Activated CD4-positive, alpha-beta memory T cell treated with anti-CD3 and anti-CD28 coated beads, Interleukin-2, amount 10 ng/mL, durations not matched to agents 7 days and 5 days (primary cell): ENCODE measurements at regions not wholly inside any gene's neighbourhood (a gene's known extent, or its start where the extent isn't known, plus 50 kb on each side); places are given as distances from the start of the nearest gene placed in this dataset.

Experiments used
- CTCF ChIA-PET: fragments of 350-600 bp; sonication (Branson Sonifier 250); formaldehyde crosslinking; loops from one replicate; lab custom pipeline; 2021; ENCODE audit warnings: antibody characterized with exemption, inconsistent platforms; lab: Charles Lee
- POLR2A ChIA-PET: fragments of 350-600 bp; sonication (Branson Sonifier 250); formaldehyde crosslinking; loops from one replicate; lab custom pipeline; 2021; ENCODE audit warnings: antibody characterized with exemption; lab: Charles Lee
- DNase-seq: peaks from one replicate; pipeline ENCODE4 v3.0.0-alpha.2; 2020
- H3K27ac Mint-ChIP-seq: one replicate; pipeline ENCODE4 v1.8.0; 2021; ENCODE audit warnings: mild to moderate bottlenecking, mixed read lengths
- H3K27me3 Mint-ChIP-seq: one replicate; pipeline ENCODE4 v1.8.0; 2021; ENCODE audit warnings: mixed read lengths
- H3K36me3 Mint-ChIP-seq: one replicate; pipeline ENCODE4 v1.8.0; 2021; ENCODE audit warnings: low read depth, mixed read lengths
- H3K4me1 Mint-ChIP-seq: one replicate; pipeline ENCODE4 v1.8.0; 2021; ENCODE audit warnings: mixed read lengths
- H3K4me3 Mint-ChIP-seq: one replicate; pipeline ENCODE4 v1.8.0; 2021; ENCODE audit warnings: mild to moderate bottlenecking, mixed read lengths
- H3K9me3 Mint-ChIP-seq: one replicate; pipeline ENCODE4 v1.8.0; 2021; ENCODE audit warnings: mixed read lengths

DNA sequence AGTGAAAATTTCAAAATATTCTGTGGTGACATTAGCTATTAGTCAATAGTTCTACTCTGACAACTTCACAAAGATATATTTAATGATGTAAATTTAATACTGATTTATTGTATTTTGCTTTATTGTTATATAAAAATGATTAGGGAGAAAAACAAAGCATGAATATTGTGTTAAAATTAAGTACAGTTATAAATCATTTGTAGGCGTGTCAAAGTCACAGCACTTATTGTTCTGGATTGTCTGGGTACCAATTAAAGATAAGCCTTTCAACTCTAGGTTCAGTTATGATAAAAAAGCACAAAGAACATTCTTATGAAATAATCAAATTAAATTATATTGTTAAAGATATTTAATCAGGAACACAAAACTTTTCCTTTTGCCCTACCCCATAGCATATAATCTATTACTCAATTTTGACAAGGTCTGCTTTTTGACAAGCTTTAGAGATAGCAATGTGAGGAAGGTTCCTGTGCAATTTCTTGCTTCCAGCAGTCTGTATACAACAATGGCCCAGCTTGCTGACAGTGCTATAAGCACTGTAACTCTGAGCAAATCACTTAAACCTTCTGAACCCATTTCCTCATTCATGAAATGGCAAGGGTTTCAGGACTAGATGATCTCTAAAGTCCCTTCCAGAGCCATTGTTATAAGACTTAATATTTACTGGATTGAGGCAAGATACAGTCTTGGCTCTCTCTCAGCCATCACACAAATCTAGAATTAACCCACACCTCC, 910.3 kb upstream of the LCORL start:
- Mint-ChIP-seq H3K36me3 (no peaks in the 10 kb centered on the region), H3K4me1 (no peaks in the 10 kb centered on the region), H3K27me3 (no peaks in the 10 kb centered on the region), H3K27ac (no peak overlapping the region), H3K9me3 (peaks cover 3% of the 10 kb centered on the region), H3K4me3 (no peak overlapping the region)
- DNase-seq, result no peak
- ChIA-PET CTCF (no interaction called here), POLR2A (no interaction called here)

DNA sequence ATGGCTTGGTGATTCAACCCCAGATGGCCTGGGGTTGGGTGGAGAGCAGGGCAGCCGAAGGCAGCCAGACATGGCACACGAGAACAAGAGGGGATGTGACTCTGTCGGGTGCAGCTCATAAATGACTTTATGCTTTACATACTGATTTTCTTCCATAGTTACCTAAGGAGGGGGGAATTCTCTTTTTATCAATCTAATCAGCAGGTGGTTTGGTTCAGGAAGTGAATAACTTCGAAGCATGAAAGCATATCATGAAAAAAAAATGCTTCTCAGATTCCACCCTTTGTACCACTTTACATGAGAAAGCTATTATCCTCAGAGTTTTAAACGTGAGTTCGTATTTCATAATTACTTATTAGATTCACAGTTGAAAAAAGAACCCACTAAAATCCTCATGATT, 908.9 kb upstream of the LCORL start:
- Mint-ChIP-seq H3K4me1 (no peaks in the 10 kb centered on the region), H3K27ac (no peak overlapping the region), H3K4me3 (no peak overlapping the region), H3K36me3 (no peaks in the 10 kb centered on the region), H3K9me3 (no peaks in the 10 kb centered on the region), H3K27me3 (no peaks in the 10 kb centered on the region)
- POLR2A ChIA-PET, result no interaction called here
- CTCF ChIA-PET, result no interaction called here
- no peak for DNase-seq

DNA sequence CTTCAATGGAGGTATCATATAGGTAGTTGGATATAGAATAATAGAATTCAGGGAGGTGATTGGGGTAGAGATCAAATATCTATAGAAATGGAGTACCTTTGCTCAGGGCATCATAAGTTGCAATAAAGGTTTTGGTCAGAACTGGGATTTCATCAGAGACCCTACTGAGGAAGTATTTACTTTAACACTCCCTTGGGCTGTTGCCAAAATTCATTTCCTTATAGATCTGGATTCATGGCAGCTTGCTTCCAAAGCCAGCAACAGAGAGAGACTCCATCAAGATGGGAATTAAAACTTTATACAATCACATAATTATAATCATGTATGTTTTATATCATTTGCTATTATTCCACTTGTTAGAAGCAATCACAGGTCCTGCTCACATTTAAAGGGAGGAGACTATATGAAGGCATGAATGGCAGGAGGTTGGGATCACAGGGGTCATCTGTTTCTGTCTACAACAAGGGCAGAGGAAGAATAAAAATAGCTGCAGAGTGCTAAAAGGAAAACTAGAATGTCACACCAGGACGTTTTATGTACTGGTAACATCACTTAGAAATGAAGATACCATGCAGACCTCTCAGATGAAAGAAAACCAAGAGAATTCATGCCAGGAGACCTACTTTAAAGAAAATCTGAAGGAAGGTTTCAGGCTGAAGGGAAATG, 902.1 kb upstream of the LCORL start:
- ChIA-PET CTCF (no interaction called here), POLR2A (no interaction called here)
- no peak for DNase-seq
- H3K27me3 Mint-ChIP-seq, result no peaks in the 10 kb centered on the region
- H3K27ac Mint-ChIP-seq, result no peak overlapping the region
- no peaks in the 10 kb centered on the region for H3K4me1 Mint-ChIP-seq
- peaks cover 4% of the 10 kb centered on the region for H3K9me3 Mint-ChIP-seq
- H3K36me3 Mint-ChIP-seq, result no peaks in the 10 kb centered on the region
- H3K4me3 Mint-ChIP-seq, result no peak overlapping the region

DNA sequence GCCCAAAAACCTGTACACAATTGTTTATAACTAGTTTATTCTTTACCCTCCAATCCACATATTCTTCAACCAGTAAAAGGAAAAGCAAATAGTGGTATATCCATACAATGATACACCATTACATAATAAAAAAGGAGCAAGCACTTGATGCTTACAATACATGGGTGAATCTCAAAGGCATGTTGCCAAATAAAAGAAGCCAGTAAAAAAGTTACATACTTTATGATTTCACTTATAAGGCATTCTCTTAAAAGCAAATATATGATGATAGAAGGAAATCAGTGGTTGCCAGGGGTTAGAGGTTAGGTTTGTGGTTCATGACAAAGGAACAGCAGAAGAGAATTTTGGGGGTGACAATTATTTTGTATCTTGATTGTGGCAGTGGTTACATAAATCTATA, 896.1 kb upstream of the LCORL start:
- H3K27ac Mint-ChIP-seq, result no peak overlapping the region
- no peak overlapping the region for H3K4me3 Mint-ChIP-seq
- no peaks in the 10 kb centered on the region for H3K4me1 Mint-ChIP-seq
- peaks cover 6% of the 10 kb centered on the region for H3K9me3 Mint-ChIP-seq
- CTCF ChIA-PET, result no interaction called here
- no peak for DNase-seq
- POLR2A ChIA-PET, result no interaction called here
- H3K36me3 Mint-ChIP-seq, result no peaks in the 10 kb centered on the region
- no peaks in the 10 kb centered on the region for H3K27me3 Mint-ChIP-seq

DNA sequence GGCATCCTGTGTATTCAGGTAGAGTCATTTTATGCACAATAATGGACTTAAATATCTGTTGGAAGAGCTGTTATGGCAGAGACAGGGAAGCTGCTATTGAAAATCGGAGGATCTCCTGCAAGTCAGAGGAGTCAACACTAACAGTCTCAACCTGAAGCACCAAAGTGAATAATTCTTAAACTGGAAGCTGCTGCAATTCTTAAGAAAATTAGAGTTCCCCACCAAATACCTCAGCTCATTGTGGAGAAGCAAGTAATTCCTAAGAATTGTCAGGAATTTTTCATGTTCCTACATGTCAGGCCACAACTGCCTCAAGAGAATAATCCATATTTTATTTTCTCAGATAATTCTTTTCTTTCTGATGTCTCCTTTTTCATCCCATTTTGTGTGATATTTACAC, 892.6 kb upstream of the LCORL start:
- peaks cover 12% of the 10 kb centered on the region for H3K9me3 Mint-ChIP-seq
- no peak overlapping the region for H3K27ac Mint-ChIP-seq
- no peak overlapping the region for H3K4me3 Mint-ChIP-seq
- no peaks in the 10 kb centered on the region for H3K27me3 Mint-ChIP-seq
- CTCF ChIA-PET, result no interaction called here
- no peak for DNase-seq
- no peaks in the 10 kb centered on the region for H3K4me1 Mint-ChIP-seq
- POLR2A ChIA-PET, result no interaction called here
- H3K36me3 Mint-ChIP-seq, result no peaks in the 10 kb centered on the region

DNA sequence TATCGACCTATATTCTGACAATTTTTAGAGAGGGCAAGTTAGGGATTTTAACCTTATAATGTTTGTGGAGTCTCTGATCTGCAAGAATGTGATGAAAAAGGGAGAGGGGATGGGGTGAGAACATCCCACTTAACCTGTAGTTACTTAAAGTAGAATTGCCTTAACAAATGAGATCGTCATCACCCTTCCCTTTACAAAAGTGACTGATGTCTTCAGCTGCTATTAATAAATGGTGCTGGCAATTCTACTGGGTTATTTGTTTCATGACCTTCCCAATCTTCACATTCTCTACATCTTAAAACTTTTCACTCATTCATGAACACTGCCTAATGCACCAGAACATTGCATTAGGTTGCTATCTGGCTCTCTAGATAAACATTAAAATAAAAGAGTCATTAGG, 873.4 kb upstream of the LCORL start:
- ChIA-PET CTCF (no interaction called here), POLR2A (no interaction called here)
- no peaks in the 10 kb centered on the region for H3K36me3 Mint-ChIP-seq
- DNase-seq, result no peak
- H3K4me1 Mint-ChIP-seq, result no peaks in the 10 kb centered on the region
- H3K4me3 Mint-ChIP-seq, result no peak overlapping the region
- H3K27me3 Mint-ChIP-seq, result no peaks in the 10 kb centered on the region
- peaks cover 4% of the 10 kb centered on the region for H3K9me3 Mint-ChIP-seq
- no peak overlapping the region for H3K27ac Mint-ChIP-seq

DNA sequence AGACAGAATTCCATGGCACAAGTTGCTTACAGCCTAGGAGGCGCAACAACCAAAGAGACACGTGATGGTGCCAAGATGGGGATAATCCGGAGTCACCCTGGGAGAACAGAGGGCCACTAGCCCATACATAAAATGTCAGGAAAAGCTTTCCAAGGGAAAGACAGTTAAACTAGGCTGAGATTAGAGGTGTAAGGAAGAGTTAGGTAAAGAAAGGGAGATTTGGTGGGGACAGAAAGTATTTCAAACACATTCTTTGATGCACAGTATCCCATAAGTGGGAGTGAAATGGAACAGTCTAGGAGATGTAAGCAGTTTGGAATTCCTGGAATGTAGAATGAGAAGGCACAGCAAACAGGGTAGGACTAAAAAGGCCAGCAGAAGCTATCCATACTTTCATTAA, 860.9 kb upstream of the LCORL start:
- POLR2A ChIA-PET, result no interaction called here
- no peaks in the 10 kb centered on the region for H3K36me3 Mint-ChIP-seq
- no peaks in the 10 kb centered on the region for H3K4me1 Mint-ChIP-seq
- no peak for DNase-seq
- peaks cover 5% of the 10 kb centered on the region for H3K9me3 Mint-ChIP-seq
- CTCF ChIA-PET, result no interaction called here
- no peaks in the 10 kb centered on the region for H3K27me3 Mint-ChIP-seq
- H3K4me3 Mint-ChIP-seq, result no peak overlapping the region
- no peak overlapping the region for H3K27ac Mint-ChIP-seq

DNA sequence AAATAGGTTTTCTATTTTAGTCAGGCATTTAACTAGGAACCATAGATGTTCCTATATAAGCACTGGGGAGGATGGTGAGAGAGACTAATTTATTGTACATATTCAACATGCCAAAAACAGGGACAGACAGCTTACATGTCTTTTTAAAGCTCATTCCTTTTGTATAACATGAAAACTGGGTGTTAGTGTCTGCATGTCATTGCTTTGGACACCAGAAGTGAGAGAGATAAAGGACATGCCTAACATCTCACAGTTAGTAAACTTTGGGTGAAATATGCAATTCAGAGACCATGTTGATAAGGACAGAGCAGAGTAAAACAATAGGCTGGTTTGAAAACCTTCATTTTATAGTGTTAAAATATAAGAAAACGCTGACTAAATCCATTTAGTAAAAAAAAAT, 860.0 kb upstream of the LCORL start:
- Mint-ChIP-seq H3K4me3 (no peak overlapping the region), H3K4me1 (no peaks in the 10 kb centered on the region), H3K36me3 (no peaks in the 10 kb centered on the region), H3K27ac (no peak overlapping the region), H3K27me3 (no peaks in the 10 kb centered on the region), H3K9me3 (peaks cover 5% of the 10 kb centered on the region)
- ChIA-PET POLR2A (no interaction called here), CTCF (no interaction called here)
- no peak for DNase-seq

DNA sequence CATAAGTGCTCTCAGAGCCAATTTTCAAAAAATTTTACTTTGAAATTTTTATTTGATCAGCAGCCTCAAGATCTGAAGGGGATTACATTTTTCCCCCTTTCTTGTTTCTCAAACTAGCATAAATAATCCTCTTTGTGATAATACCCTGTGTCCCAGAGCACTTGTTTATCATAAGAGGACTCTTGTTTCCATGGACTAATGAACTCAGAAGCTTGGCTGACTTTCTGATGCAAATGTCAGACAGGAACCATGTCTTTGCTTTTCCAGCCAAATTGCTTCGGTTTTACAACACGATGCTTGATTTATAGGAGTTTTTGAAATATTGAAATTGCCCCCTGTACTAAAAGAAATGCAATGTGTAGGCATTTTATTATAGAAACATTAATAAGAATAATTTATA, 859.3 kb upstream of the LCORL start:
- H3K4me1 Mint-ChIP-seq, result no peaks in the 10 kb centered on the region
- H3K27ac Mint-ChIP-seq, result no peak overlapping the region
- CTCF ChIA-PET, result no interaction called here
- peaks cover 5% of the 10 kb centered on the region for H3K9me3 Mint-ChIP-seq
- POLR2A ChIA-PET, result no interaction called here
- no peaks in the 10 kb centered on the region for H3K36me3 Mint-ChIP-seq
- no peaks in the 10 kb centered on the region for H3K27me3 Mint-ChIP-seq
- DNase-seq, result no peak
- H3K4me3 Mint-ChIP-seq, result no peak overlapping the region

DNA sequence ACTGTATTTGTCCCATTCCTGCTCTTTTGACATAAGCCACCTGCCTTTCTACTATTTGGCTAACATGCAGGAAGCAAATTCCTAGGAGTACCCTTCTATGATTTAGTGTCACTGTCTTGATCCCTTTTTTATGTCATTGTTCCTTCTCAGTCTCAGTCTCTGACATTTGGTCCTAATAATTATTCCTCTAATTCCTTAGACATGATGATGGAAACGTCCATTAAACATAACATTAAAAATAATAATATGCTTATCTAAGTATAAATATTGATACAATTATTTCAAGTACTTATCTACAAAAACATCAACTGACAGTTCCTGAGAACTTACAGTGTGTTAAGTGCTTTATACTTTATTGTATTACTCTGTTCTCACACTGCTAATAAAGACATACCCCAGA, 857.0 kb upstream of the LCORL start:
- Mint-ChIP-seq H3K9me3 (peaks cover 11% of the 10 kb centered on the region), H3K4me1 (no peaks in the 10 kb centered on the region), H3K27ac (no peak overlapping the region), H3K36me3 (no peaks in the 10 kb centered on the region), H3K27me3 (no peaks in the 10 kb centered on the region), H3K4me3 (no peak overlapping the region)
- DNase-seq, result no peak
- ChIA-PET POLR2A (no interaction called here), CTCF (no interaction called here)

DNA sequence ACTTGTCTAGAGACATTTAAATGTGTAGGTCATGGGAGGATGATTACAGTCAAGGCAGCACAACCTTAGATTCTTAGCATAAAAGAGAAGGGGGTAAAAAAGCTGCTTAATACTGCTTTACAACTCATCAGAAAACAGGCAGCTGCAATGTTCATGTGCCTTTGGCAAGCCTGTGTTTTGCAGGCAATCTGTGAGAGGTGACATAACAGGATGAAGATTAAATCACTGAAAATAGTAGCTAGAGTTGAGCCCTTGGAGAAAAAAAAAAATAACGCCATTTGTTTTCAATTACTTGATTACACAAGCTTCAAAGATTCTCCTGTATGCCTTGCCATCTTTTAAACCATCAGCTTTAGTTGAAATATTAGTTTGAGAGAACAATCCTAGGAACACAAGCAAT, 847.6 kb upstream of the LCORL start:
- no peaks in the 10 kb centered on the region for H3K27me3 Mint-ChIP-seq
- H3K4me1 Mint-ChIP-seq, result no peaks in the 10 kb centered on the region
- H3K27ac Mint-ChIP-seq, result no peak overlapping the region
- H3K4me3 Mint-ChIP-seq, result no peak overlapping the region
- no peaks in the 10 kb centered on the region for H3K36me3 Mint-ChIP-seq
- H3K9me3 Mint-ChIP-seq, result peaks cover 7% of the 10 kb centered on the region
- no peak for DNase-seq
- ChIA-PET CTCF (no interaction called here), POLR2A (no interaction called here)

DNA sequence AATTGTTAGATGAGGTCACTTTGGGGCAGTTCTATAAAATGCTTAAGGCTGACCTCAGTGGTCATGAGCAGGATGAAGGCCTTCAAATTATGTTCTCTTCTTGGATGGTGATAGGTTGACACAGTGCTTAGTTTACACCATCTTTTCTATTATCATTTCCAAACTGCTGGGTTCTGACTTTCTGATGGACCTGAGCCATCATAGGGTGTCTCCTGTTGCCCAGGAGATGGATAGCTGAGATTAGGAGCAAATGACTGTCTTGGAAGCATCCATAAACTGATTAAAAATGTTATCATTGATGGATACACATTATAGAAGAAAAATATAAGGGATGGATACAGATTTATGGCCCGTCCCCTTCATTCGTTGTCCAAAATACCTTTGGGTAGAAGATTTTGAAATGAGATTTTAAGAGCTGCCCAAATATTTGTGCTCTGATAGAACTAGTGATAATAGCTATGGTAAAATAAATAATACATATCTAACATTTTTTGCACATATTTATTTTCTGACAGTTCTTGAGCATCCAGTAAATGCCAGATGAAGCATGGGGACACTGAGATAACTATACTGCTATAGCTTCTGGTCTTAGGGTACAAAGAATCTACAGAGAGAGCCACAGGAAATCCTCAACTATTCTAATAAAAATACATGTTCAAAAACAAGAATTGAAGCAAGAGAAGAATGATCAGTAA, 839.4 kb upstream of the LCORL start:
- ChIA-PET POLR2A (no interaction called here), CTCF (no interaction called here)
- Mint-ChIP-seq H3K27me3 (no peaks in the 10 kb centered on the region), H3K27ac (no peak overlapping the region), H3K9me3 (peaks cover 5% of the 10 kb centered on the region), H3K36me3 (no peaks in the 10 kb centered on the region), H3K4me3 (no peak overlapping the region), H3K4me1 (no peaks in the 10 kb centered on the region)
- DNase-seq, result no peak

DNA sequence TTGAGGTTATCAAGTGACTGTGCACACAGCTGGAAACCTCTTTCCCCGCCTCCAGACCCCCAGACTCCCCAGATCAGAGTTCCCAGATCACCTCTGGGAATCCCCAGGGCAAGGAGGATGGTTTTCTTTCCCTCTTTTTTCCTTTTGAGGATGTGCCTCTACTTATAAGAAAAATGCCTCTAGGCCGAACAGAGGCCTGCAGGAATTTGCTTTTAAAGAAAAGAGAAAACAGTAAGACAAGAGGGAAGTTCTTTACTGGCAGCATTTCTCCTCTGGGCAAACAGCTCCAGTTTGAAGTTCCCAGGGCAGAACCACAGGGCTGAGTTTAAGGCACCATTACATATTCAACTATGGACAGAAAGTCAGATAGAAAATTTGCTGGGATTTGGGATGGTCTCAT, 837.9 kb upstream of the LCORL start:
- no peaks in the 10 kb centered on the region for H3K36me3 Mint-ChIP-seq
- no peaks in the 10 kb centered on the region for H3K27me3 Mint-ChIP-seq
- CTCF ChIA-PET, result no interaction called here
- H3K4me1 Mint-ChIP-seq, result no peaks in the 10 kb centered on the region
- no peak overlapping the region for H3K27ac Mint-ChIP-seq
- H3K4me3 Mint-ChIP-seq, result no peak overlapping the region
- no peak for DNase-seq
- POLR2A ChIA-PET, result no interaction called here
- peaks cover 9% of the 10 kb centered on the region for H3K9me3 Mint-ChIP-seq
